Heart left ventricle (tissue), 16 donors: ENCODE measurements at regions not wholly inside any gene's neighbourhood (a gene's known extent, or its start where the extent isn't known, plus 50 kb on each side); places are given as distances from the start of the nearest gene placed in this dataset.

Experiments
- ATAC-seq, 4 donors: fragments of 200-7000 bp; cut with Tn5 transposase; one replicate each; pipeline ENCODE4 v1.9.1; 2020 to 2022; ENCODE audit warnings: moderate library complexity in 4 of 4, mild to moderate bottlenecking in 3 of 4, moderate number of reproducible peaks in 1 of 4
- DNase-seq, 5 donors: peaks; one replicate each; pipeline ENCODE4 v3.0.0-alpha.2; 2020
- H3K27ac ChIP-seq, 12 donors: fragments of 200-600 bp; sonication (generic) in 4 of 12; one replicate each; pipeline versions ENCODE4 v1.5.0 to v1.8.0; 2016 to 2022; ENCODE audit warnings: mild to moderate bottlenecking in 2 of 12
- H3K27me3 ChIP-seq, 9 donors: fragments of 200-600 bp; sonication (generic) in 2 of 9; one replicate each; pipeline versions ENCODE4 v1.5.1 to v1.8.0; 2016 to 2022; ENCODE audit warnings: mild to moderate bottlenecking in 3 of 9
- H3K36me3 ChIP-seq, 9 donors: fragments of 200-600 bp; sonication (generic) in 2 of 9; one replicate each; pipeline versions ENCODE4 v1.5.0 to v1.8.0; 2018 to 2022; ENCODE audit warnings: mild to moderate bottlenecking in 2 of 9
- H3K4me1 ChIP-seq, 12 donors: fragments of 200-600 bp; sonication (generic) in 4 of 12; one replicate each; pipeline versions ENCODE4 v1.5.0 to v1.8.0; 2016 to 2022; ENCODE audit warnings: mild to moderate bottlenecking in 3 of 12
- H3K4me3 ChIP-seq, 12 donors: fragments of 200-600 bp; sonication (generic) in 4 of 12; one replicate each; pipeline versions ENCODE4 v1.5.0 to v1.8.0; 2017 to 2022; ENCODE audit warnings: mild to moderate bottlenecking in 9 of 12, moderate library complexity in 4 of 12
- H3K9me3 ChIP-seq, 12 donors: fragments of 200-600 bp; sonication (generic) in 4 of 12; one replicate each; pipeline versions ENCODE4 v1.5.0 to v1.8.0; 2016 to 2022; ENCODE audit warnings: mild to moderate bottlenecking in 1 of 12
- POLR2A ChIP-seq, 2 donors: fragments of 450-650 bp; IDR thresholded peaks; one replicate each; pipeline ENCODE4 v1.6.1; 2017; ENCODE audit warnings: antibody characterized with exemption in 2 of 2, mild to moderate bottlenecking in 2 of 2, moderate library complexity in 2 of 2
- WGBS, 4 donors: extraction: QIAGEN DNeasy Blood & Tissue Kit in 2 of 4; methylation state at CpG; one replicate each; pipeline versions ENCODE4 v1.1.5 to v1.1.7; 2013 to 2018; 5-methylcytosine and 5-hydroxymethylcytosine counted together
- intact Hi-C, 10 donors: fragments of 100-400 bp; cut with DNase I; formaldehyde crosslinking; loops; one replicate each; pipeline versions ENCODE4 v1.11.1 to v1.14.2; 2022
- TF ChIP-seq, protein P1 (sequence below), 12 donors: fragments of 200-600 bp; sonication (generic) in 4 of 12; IDR thresholded peaks; one replicate each; pipeline versions ENCODE4 v1.5.0 to v1.8.0; 2018 to 2022; ENCODE audit warnings: antibody characterized with exemption in 12 of 12, mild to moderate bottlenecking in 5 of 12
- donor health status: ischemic (EF 13 %, LVEDD 7.1; RV severe dilation, severe dysfunction).
- donor health status: healthy with polysubstance abuse.
- donor health status: DM: no; HTN: yes; CAD: no.
- donor health status: DM: no; HTN: no; CAD: no.
- donor health status: ischemic (EF 25% LVEDD 6.9; RV normal size, moderate dysfunction).
- donor health status: ischemic (EF 25% LVEDD 5.7; RV mildly dilated, moderate dysfunction).
- donor health status: healthy.
- donor health status: DM: yes; HTN: yes; CAD: no.
- donor health status: ischemic (EF 35%, LVEDD 5.7; RV mildly dilated, moderate dysfunction).
- donor health status: nonischemic (EF 11% LVEDD 7.7; RV severe dilation, severe dysfunction).
- donor health status: DM: yes; HTN: yes; CAD: no.
- donor health status: PGD.
- donor health status: ischemic (EF 29% LVEDD 5.4; RV normal size, mild dysfunction).
- donor health status: nonischemic (EF 23%, LVEDD 6.1; RV moderate dilation, normal function).

DNA sequence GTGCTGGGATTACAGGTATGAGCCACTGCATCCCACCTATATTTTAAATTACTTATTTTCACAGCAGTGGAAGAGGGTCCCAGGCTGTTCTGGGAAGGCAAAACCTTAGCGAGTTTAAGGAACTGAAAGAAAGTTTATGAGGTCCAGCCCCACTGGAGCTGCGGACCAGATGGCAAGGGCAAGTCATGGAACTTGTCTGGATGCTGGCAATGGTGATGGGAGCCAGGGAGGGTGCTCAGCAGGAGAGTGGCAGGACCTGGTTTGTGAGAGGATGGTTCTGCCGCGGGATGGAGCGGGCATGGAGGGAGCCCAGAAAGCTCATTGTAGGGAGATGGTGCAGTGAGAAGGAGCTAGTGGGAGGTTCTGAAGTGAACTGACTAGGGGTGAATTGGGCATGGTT, 50.6 kb upstream of the SLC45A1 start:
- no peak overlapping the region for H3K4me3 ChIP-seq
- H3K36me3 ChIP-seq, result no peaks in the 10 kb centered on the region
- WGBS, 4 donors, result 50 to 68% (median 63%) methylated on average over 5 of the region's 5 CpGs
- no peak for DNase-seq
- TF ChIP-seq, protein P1, sequence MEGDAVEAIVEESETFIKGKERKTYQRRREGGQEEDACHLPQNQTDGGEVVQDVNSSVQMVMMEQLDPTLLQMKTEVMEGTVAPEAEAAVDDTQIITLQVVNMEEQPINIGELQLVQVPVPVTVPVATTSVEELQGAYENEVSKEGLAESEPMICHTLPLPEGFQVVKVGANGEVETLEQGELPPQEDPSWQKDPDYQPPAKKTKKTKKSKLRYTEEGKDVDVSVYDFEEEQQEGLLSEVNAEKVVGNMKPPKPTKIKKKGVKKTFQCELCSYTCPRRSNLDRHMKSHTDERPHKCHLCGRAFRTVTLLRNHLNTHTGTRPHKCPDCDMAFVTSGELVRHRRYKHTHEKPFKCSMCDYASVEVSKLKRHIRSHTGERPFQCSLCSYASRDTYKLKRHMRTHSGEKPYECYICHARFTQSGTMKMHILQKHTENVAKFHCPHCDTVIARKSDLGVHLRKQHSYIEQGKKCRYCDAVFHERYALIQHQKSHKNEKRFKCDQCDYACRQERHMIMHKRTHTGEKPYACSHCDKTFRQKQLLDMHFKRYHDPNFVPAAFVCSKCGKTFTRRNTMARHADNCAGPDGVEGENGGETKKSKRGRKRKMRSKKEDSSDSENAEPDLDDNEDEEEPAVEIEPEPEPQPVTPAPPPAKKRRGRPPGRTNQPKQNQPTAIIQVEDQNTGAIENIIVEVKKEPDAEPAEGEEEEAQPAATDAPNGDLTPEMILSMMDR (IDR thresholded peaks at IDR 0.05), result no peak
- TF ChIP-seq POLR2A (IDR thresholded peaks at IDR 0.05), result no peak
- H3K4me1 ChIP-seq, result no peaks in the 10 kb centered on the region
- ATAC-seq, result no peak
- H3K9me3 ChIP-seq, result no peaks in the 10 kb centered on the region
- no peak overlapping the region for H3K27ac ChIP-seq
- peaks cover 0 to 11% (median 0%) of the 10 kb centered on the region in 9 donors for H3K27me3 ChIP-seq
- intact Hi-C loops, result no loop called here

DNA sequence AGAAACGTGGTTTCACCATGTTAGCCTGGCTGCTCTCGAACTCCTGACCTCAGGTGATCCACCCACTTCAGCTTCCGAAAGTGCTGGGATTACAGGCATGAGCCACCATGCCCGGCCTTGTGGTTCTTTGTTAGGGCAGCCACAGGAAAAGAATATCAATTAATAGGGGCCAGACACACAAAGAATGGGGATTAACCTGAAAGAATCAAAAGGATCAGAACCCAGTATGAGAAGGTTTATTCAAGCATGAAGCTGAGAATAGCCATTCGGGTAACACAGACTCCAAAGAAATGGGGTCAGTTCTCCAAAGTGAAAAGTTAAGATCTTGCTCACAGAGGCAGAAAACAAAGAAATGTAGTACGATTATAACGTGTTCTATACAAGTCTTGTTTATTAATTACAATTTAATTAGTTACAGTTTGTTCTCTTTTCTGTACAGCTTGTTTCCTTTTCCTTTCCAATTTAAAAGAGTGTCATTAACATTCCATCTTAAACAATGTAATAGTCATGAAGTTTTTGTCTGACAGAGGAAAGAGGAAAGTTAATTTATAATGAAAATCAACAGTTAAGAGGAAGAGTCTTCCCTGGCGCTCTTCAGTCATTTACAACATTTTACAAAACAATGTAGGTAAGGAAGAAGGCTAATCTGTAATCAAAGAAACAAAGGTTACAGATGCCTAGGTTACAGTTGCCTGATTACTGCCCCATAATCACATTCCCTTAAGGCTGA, 51.3 kb upstream of the SLC45A1 start:
- Histone ChIP-seq H3K4me1 (no peaks in the 10 kb centered on the region), H3K9me3 (no peaks in the 10 kb centered on the region), H3K27me3 (peaks cover 0 to 5% (median 0%) of the 10 kb centered on the region in 9 donors), H3K4me3 (no peak overlapping the region), H3K27ac (peak overlapping the region in 1 of 12 donors; percentile 9), H3K36me3 (no peaks in the 10 kb centered on the region)
- no peak for DNase-seq
- TF ChIP-seq POLR2A (IDR thresholded peaks at IDR 0.05), result no peak
- intact Hi-C loops, result no loop called here
- 48 to 59% (median 55%) methylated on average over 8 of the region's 8 CpGs for WGBS, 4 donors
- no peak for ATAC-seq

DNA sequence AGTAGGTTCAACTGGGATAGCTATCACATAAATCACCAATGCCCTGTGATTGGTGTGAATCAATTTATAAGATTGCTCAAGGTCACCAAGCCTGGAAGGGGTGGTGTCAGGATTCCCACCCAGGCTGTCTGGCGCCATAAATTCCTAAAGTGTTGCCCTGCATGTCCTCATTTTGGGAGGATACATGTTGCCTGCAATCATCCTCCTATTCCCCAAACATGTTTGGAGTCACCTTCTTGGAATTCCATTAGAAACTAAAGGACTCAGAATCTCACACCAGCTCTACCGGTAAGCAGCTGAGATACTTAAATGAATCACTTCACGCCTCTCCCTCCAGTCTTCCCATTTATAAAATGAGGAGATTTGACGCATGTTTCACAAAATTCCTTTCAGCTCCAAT, 54.1 kb upstream of the SLC45A1 start:
- WGBS, 4 donors, result 84 to 93% (median 90%) methylated on average over 4 of the region's 4 CpGs

DNA sequence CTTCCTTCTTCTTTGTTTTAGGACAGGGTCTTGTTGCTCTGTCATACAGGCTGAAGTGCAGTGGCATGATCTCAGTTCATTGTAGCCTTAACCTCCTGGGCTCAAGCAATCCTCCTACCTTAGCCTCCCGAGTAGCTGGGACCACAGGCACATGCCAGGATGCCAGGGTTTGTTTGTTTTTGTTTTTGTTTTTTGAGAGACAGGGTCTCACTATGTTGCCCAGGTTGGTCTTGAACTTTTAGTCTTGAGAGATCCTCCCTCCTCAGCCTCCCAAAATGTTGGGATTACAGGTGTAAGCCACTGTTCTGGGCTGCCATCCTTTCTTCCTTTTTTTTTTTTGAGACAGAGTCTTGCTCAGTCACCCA, 56.5 kb upstream of the SLC45A1 start:
- Histone ChIP-seq H3K27ac (no peak overlapping the region), H3K36me3 (no peaks in the 10 kb centered on the region), H3K4me3 (no peak overlapping the region), H3K27me3 (no peaks in the 10 kb centered on the region), H3K9me3 (no peaks in the 10 kb centered on the region), H3K4me1 (no peaks in the 10 kb centered on the region)
- no peak for TF ChIP-seq POLR2A (IDR thresholded peaks at IDR 0.05)
- TF ChIP-seq, protein P1 (IDR thresholded peaks at IDR 0.05), result no peak
- ATAC-seq, result no peak
- DNase-seq, result no peak
- WGBS, 4 donors, result 73 to 88% (median 83%) methylated on average over 1 of the region's 1 CpG
- intact Hi-C loops, result no loop called here

More for the DNA sequence above, 54.1 kb upstream of the SLC45A1 start:
- Histone ChIP-seq H3K27ac (no peak overlapping the region), H3K27me3 (no peaks in the 10 kb centered on the region), H3K4me3 (no peak overlapping the region), H3K4me1 (no peaks in the 10 kb centered on the region), H3K36me3 (no peaks in the 10 kb centered on the region), H3K9me3 (no peaks in the 10 kb centered on the region)
- intact Hi-C loops, result no loop called here
- no peak for TF ChIP-seq POLR2A (IDR thresholded peaks at IDR 0.05)
- TF ChIP-seq, protein P1 (IDR thresholded peaks at IDR 0.05), result no peak
- no peak for ATAC-seq
- no peak for DNase-seq
